HCT116 (cell line): ENCODE measurements at regions not wholly inside any gene's neighbourhood (a gene's known extent, or its start where the extent isn't known, plus 50 kb on each side); places are given as distances from the start of the nearest gene placed in this dataset.

Source experiments
- ATAC-seq: fragments of 200-7000 bp; cut with Tn5 transposase; 2 replicates; pipeline ENCODE4 v1.9.1; 2020; ENCODE audit warnings: mild to moderate bottlenecking, moderate library complexity
- BruUV-seq: library from RNA; stranded (reverse); fragments of 400-500 nt; replicated peaks from 2 replicates; lab custom pipeline; 2021; lab: Mats Ljungman, UMichigan
- CTCF ChIA-PET: fragments of 300-600 bp; sonication (Branson Sonifier 250); formaldehyde crosslinking; loops from one replicate; lab custom pipeline; 2021; ENCODE audit warnings: antibody characterized with exemption; lab: Charles Lee
- POLR2A ChIA-PET: fragments of 300-600, 350-600 bp; sonication (Branson Sonifier 250); formaldehyde crosslinking; loops from one replicate; lab custom pipeline; 2021; ENCODE audit warnings: antibody characterized with exemption; lab: Charles Lee
- RAD21 ChIA-PET, 2 experiments: fragments of 300-600 bp; sonication (Branson Sonifier 250); formaldehyde crosslinking; loops; one replicate each; lab custom pipeline; 2023; ENCODE audit warnings: low total read pairs in 2 of 2; ENCODE audit not compliant: uncharacterized antibody in 2 of 2, unreplicated experiment in 2 of 2, low non-redundant PET in 1 of 2; lab: Charles Lee
- DNase-seq: peaks from one replicate; pipeline ENCODE4 v3.0.0-alpha.2; 2010; ENCODE audit warnings: low read depth, low spot score
- H2AFZ ChIP-seq: fragments of 200-600 bp; shearing (Covaris generic), sonication (generic); 2 replicates; pipeline ENCODE4 v1.6.1; 2017; ENCODE audit warnings: low read depth, mixed run types, mixed read lengths, antibody characterized with exemption, low read length; ENCODE audit not compliant: poor library complexity, severe bottlenecking
- H3K27ac ChIP-seq: 2 replicates; pipeline ENCODE4 v1.5.1; 2012; ENCODE audit warnings: low read depth, low read length
- H3K27me3 ChIP-seq: fragments of 200-600 bp; sonication (generic); 2 replicates; pipeline ENCODE4 v1.6.1; 2016; ENCODE audit warnings: mixed run types, low read length, mixed read lengths; ENCODE audit not compliant: insufficient read depth
- H3K36me3 ChIP-seq, 2 experiments: fragments of 200-500 bp in 1 of 2; fragments of 200-600 bp in 1 of 2; sonication (Bioruptor generic) in 1 of 2; sonication (generic) in 1 of 2; 2 replicates each; pipeline versions ENCODE4 v1.5.1 to v1.6.1; 2014 to 2016; ENCODE audit warnings: low read length in 2 of 2, inconsistent platforms in 1 of 2, mixed read lengths in 1 of 2, mixed run types in 1 of 2; ENCODE audit not compliant: insufficient read depth in 2 of 2, control insufficient read depth in 1 of 2
- H3K4me1 ChIP-seq, 2 experiments: fragments of 200-600 bp in 1 of 2; sonication (generic) in 1 of 2; 2 replicates each; pipeline versions ENCODE4 v1.5.1 to v1.6.1; 2012 to 2017; ENCODE audit warnings: low read length in 2 of 2, inconsistent platforms in 1 of 2, mild to moderate bottlenecking in 1 of 2, mixed read lengths in 1 of 2, mixed run types in 1 of 2, moderate library complexity in 1 of 2; ENCODE audit not compliant: insufficient read depth in 2 of 2, control insufficient read depth in 1 of 2
- H3K4me2 ChIP-seq: fragments of 200-600 bp; sonication (generic); 2 replicates; pipeline ENCODE4 v1.6.1; 2017; ENCODE audit warnings: mixed run types, low read length, mixed read lengths
- H3K4me3 ChIP-seq, 2 experiments: fragments of 200-600 bp in 1 of 2; sonication (generic) in 1 of 2; replicated peaks in 1 of 2; 2 replicates each; pipeline ENCODE4 v1.5.1; 2011 to 2016; ENCODE audit warnings: low read length in 2 of 2, control low read depth in 1 of 2, low read depth in 1 of 2, mild to moderate bottlenecking in 1 of 2, mixed read lengths in 1 of 2, mixed run types in 1 of 2
- H3K79me2 ChIP-seq: fragments of 200-600 bp; sonication (generic); 2 replicates; pipeline ENCODE4 v1.6.1; 2017; ENCODE audit warnings: mild to moderate bottlenecking, mixed run types, low read length, moderate library complexity, mixed read lengths; ENCODE audit not compliant: insufficient read depth
- H3K9ac ChIP-seq: fragments of 200-600 bp; sonication (generic); 2 replicates; pipeline ENCODE4 v1.6.1; 2016; ENCODE audit warnings: low read length, mixed read lengths
- H3K9me2 ChIP-seq: fragments of 200-600 bp; sonication (generic), shearing (Covaris generic); 2 replicates; pipeline ENCODE4 v1.6.1; 2017; ENCODE audit warnings: mixed run types, mild to moderate bottlenecking, moderate library complexity; ENCODE audit not compliant: insufficient read depth
- H3K9me3 ChIP-seq, 2 experiments: fragments of 200-500 bp in 1 of 2; fragments of 200-600 bp in 1 of 2; sonication (Bioruptor generic) in 1 of 2; sonication (generic) in 1 of 2; 2 replicates each; pipeline ENCODE4 v1.6.1; 2014 to 2017; ENCODE audit warnings: low read length in 2 of 2, mixed read lengths in 2 of 2, inconsistent platforms in 1 of 2, low read depth in 1 of 2, mild to moderate bottlenecking in 1 of 2, mixed run types in 1 of 2, moderate library complexity in 1 of 2; ENCODE audit not compliant: control insufficient read depth in 1 of 2, insufficient read depth in 1 of 2
- H4K20me1 ChIP-seq: fragments of 200-600 bp; sonication (generic), shearing (Covaris generic); 2 replicates; pipeline ENCODE4 v1.6.1; 2017; ENCODE audit warnings: mixed run types, mild to moderate bottlenecking, moderate library complexity; ENCODE audit not compliant: insufficient read depth
- ATF3 ChIP-seq: IDR thresholded peaks from 2 replicates; pipeline ENCODE4 v1.6.1; 2012
- CTCF ChIP-seq, 3 experiments: fragments of 200-600 bp in 1 of 3; sonication (generic) in 1 of 3; IDR thresholded peaks in 2 of 3; conservative IDR thresholded peaks in 1 of 3; 2 replicates each; pipeline ENCODE4 v1.5.1; 2012 to 2017; ENCODE audit warnings: low read depth in 2 of 3, low read length in 2 of 3, antibody characterized with exemption in 1 of 3, borderline replicate concordance in 1 of 3, control low read depth in 1 of 3, mild to moderate bottlenecking in 1 of 3, mixed read lengths in 1 of 3, mixed run types in 1 of 3, moderate library complexity in 1 of 3; ENCODE audit not compliant: insufficient read depth in 1 of 3
- EGR1 ChIP-seq: IDR thresholded peaks from 2 replicates; pipeline ENCODE4 v1.6.1; 2012; ENCODE audit warnings: low read depth
- EZH2 ChIP-seq: fragments of 200-600 bp; sonication (generic); IDR thresholded peaks from 2 replicates; pipeline ENCODE4 v1.6.1; 2017; ENCODE audit warnings: antibody characterized with exemption, mixed run types
- MAX ChIP-seq: IDR thresholded peaks from 2 replicates; pipeline ENCODE4 v1.6.1; 2012
- POLR2AphosphoS5 ChIP-seq: IDR thresholded peaks from 2 replicates; pipeline ENCODE4 v1.6.1; 2011; ENCODE audit warnings: mild to moderate bottlenecking, low read depth, low read length, moderate library complexity
- RAD21 ChIP-seq: IDR thresholded peaks from 2 replicates; pipeline ENCODE4 v1.6.1; 2012; ENCODE audit warnings: low read depth, mild to moderate bottlenecking
- SP1 ChIP-seq: IDR thresholded peaks from 2 replicates; pipeline ENCODE4 v1.6.1; 2012; ENCODE audit warnings: low read depth
- intact Hi-C: fragments of 100-400 bp; cut with micrococcal nuclease; formaldehyde crosslinking; loops from 2 replicates; pipeline ENCODE4 v1.10.0; 2022

DNA sequence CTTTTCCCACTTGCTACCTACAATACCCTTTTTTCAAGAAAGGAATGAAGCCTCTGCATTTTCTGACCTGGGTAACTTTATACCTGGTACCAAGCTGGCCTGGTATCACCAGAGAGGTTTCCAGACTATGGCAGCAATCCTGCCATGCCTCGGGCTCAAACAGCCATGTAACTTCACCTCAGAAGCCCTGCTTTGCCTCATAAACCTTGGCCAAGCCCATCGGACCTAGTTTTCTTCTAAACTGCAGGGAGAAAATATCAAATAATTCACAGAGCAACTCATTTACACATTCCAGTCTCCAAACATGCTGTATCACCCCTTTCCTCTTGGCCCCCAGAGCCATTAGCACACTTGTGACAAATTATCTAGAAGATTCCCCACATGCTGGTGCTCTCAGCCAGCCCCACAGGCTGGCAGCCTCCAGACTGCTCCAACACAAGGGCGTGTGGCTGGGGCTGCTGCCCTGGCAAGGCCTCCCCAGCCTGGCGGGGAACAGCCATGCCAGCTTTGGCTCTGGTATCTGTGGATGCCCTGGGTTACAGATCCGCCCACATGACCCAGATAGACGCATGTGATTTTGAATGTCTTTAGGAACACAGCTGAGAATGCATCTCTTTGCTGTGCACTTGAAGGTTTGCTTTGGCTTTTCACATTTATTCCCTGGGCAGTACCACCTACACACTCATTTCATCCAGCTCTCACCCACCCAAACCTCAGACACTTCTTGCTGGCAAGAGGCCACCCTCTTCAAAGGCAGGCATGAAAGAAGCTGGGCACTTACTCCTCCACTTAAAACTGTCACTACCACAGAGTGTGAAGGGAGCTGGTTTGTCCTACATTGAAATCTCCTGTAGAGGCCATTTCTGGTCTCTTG is 70.0 kb upstream of the BCAR3 start:
- Histone ChIP-seq H3K27ac (no peak overlapping the region), H3K27me3 (no peaks in the 10 kb centered on the region), H3K4me2 (peak overlapping the region; percentile 20), H3K36me3 (no peaks in the 10 kb centered on the region), H4K20me1 (no peaks in the 10 kb centered on the region), H2AFZ (no peak overlapping the region), H3K9me2 (no peaks in the 10 kb centered on the region), H3K9ac (no peak overlapping the region), H3K79me2 (no peaks in the 10 kb centered on the region), H3K4me1 (peaks cover 16 to 59% of the 10 kb centered on the region in 2 experiments), H3K9me3 (peaks cover 0 to 9% of the 10 kb centered on the region in 2 experiments; a peak in 1 of 4 replicates), H3K4me3 (no peak overlapping the region)
- DNase-seq (no peak), ATAC-seq (no peak)
- no TSS peak for BruUV-seq
- TF ChIP-seq CTCF (IDR thresholded peaks at IDR 0.05 in 2 of 3, conservative IDR thresholded peaks at IDR 0.05 in 1 of 3; ENCODE audit: borderline replicate concordance in 1 of 3, insufficient read depth in 1 of 3, low read depth in 2 of 3, low read length in 2 of 3): no peak
- no peak for TF ChIP-seq POLR2AphosphoS5
- no peak for TF ChIP-seq RAD21
- no peak for TF ChIP-seq EGR1
- TF ChIP-seq MAX: no peak
- TF ChIP-seq ATF3: no peak
- no peak for TF ChIP-seq SP1
- TF ChIP-seq EZH2: no peak
- CTCF ChIA-PET: no interaction called here
- intact Hi-C loops: no loop called here
- POLR2A ChIA-PET: no interaction called here
- RAD21 ChIA-PET: no interaction called here
